ENCODE measurements at regions not wholly inside any gene's neighbourhood (a gene's known extent, or its start where the extent isn't known, plus 50 kb on each side); places are given as distances from the start of the nearest gene placed in this dataset.
A peak's percentile ranks its signal among the peaks of the same experiment; 100 is the strongest.

GRCh38 chr20:22404419-22405170 lies 179.8 kb downstream of the FOXA2 start:
- peaks cover 48% of the 10 kb centered on the region for H3K4me1 ChIP-seq (ENCODE audit: insufficient read depth, low read length)
- peaks cover 0 to 7% of the 10 kb centered on the region in 2 experiments; a peak in 3 of 5 replicates for H3K27me3 ChIP-seq (ENCODE audit: control insufficient read depth in 1 of 2, insufficient read depth in 2 of 2, low read length in 2 of 2)
- no TSS peak for BruUV-seq (replicated peaks)
- H3K36me3 ChIP-seq (replicated peaks in 1 of 2; ENCODE audit: control insufficient read depth in 1 of 2, insufficient read depth in 2 of 2, low read length in 2 of 2): no peaks in the 10 kb centered on the region
- no peak overlapping the region for H2AFZ ChIP-seq (ENCODE audit: low read length)
- peak overlapping the region; percentile 47 to 69 (median 69) for H3K4me3 ChIP-seq (replicated peaks in 1 of 3; ENCODE audit: insufficient read depth in 1 of 3, low read depth in 2 of 3, low read length in 3 of 3)
- in situ Hi-C loops (cut with HindIII; ENCODE audit: extremely low pct_ligation_motif_present, low pct_unique_long_range_greater_than_20kb) (no loop called here), intact Hi-C loops (cut with micrococcal nuclease; ENCODE audit: unreplicated experiment) (loop anchor here (2.0 to 5.0 kb wide), 3 partner anchors 33 to 180 kb away; partner anchors contain the start of gene FOXA2)
- peak overlapping the region; percentile 95 for H3K4me2 ChIP-seq (ENCODE audit: low read depth, low read length)
- under 1% methylated on average over 7 of the region's 7 CpGs for WGBS (ENCODE audit: low lambda C conversion rate)
- POLR2A ChIA-PET: interaction anchor here (1.3 to 3.8 kb wide), 8 partner anchors 7 to 182 kb away, joined by 3 to 62 read pairs (median 11); partner anchors contain the start of gene FOXA2
- DNase-seq (ENCODE audit: low spot score): no peak
- peak overlapping the region; percentile 60; the same call in 1 of the 2 replicates for H3K9ac ChIP-seq (ENCODE audit: insufficient read depth, low read depth, low read length)
- no peaks in the 10 kb centered on the region for H3K9me3 ChIP-seq (ENCODE audit: low read length)
- H3K27ac ChIP-seq (ENCODE audit: extremely low read length, insufficient read depth, low read length): no peak overlapping the region
- CTCF ChIA-PET (ENCODE audit: low intra/inter-chr PET ratio, low total read pairs): no interaction called here
- H3K79me2 ChIP-seq (ENCODE audit: insufficient read depth, low read length): no peaks in the 10 kb centered on the region
- ATAC-seq: peak; percentile 37
- no peaks in the 10 kb centered on the region for H4K20me1 ChIP-seq (ENCODE audit: insufficient read depth, low read length)
- no peak for FAIRE-seq
- TF ChIP-seq NFKB2 (CRISPR knock-in tag; IDR thresholded peaks at IDR 0.05; ENCODE audit: borderline replicate concordance): no peak
- TF ChIP-seq ZNF17 (CRISPR knock-in tag; IDR thresholded peaks at IDR 0.05): peak; percentile 58; the same call in 1 of the 2 replicates
- no peak for TF ChIP-seq ATM (IDR thresholded peaks at IDR 0.05; ENCODE audit: borderline replicate concordance)
- TF ChIP-seq, protein P1, sequence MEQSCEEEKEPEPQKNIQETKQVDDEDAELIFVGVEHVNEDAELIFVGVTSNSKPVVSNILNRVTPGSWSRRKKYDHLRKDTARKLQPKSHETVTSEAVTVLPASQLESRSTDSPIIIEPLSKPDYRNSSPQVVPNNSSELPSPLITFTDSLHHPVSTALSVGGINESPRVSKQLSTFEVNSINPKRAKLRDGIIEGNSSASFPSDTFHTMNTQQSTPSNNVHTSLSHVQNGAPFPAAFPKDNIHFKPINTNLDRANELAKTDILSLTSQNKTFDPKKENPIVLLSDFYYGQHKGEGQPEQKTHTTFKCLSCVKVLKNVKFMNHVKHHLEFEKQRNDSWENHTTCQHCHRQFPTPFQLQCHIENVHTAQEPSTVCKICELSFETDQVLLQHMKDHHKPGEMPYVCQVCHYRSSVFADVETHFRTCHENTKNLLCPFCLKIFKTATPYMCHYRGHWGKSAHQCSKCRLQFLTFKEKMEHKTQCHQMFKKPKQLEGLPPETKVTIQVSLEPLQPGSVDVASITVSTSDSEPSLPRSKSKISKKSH (CRISPR knock-in tag; IDR thresholded peaks at IDR 0.05; ENCODE audit: borderline replicate concordance): 0 out of 2 replicates have a peak, but pooled peaks have one; percentile 35
- TF ChIP-seq ZNF136 (CRISPR knock-in tag; IDR thresholded peaks at IDR 0.05; ENCODE audit: low read depth): no peak
- TF ChIP-seq ZNF24 (IDR thresholded peaks at IDR 0.05): no peak
- TF ChIP-seq SRY (CRISPR knock-in tag; IDR thresholded peaks at IDR 0.05): no peak
- no peak for TF ChIP-seq ZNF530 (CRISPR knock-in tag; IDR thresholded peaks at IDR 0.05; ENCODE audit: low read depth)
- TF ChIP-seq TERF1 (CRISPR knock-in tag; IDR thresholded peaks at IDR 0.05): no peak
- TF ChIP-seq ZNF501 (CRISPR knock-in tag; IDR thresholded peaks at IDR 0.05): 0 out of 2 replicates have a peak, but pooled peaks have one; percentile 35
- no peak for TF ChIP-seq SRF (IDR thresholded peaks at IDR 0.05; ENCODE audit: low read depth, low read length)
- TF ChIP-seq POLR2G (IDR thresholded peaks at IDR 0.05; ENCODE audit: low read depth, low read length): no peak
- TF ChIP-seq JUND (CRISPR knock-in tag; IDR thresholded peaks at IDR 0.05): peak; percentile 29; the same call in 1 of the 2 replicates
- 0 out of 2 replicates have a peak, but pooled peaks have one; percentile 78 for TF ChIP-seq ZNF567 (CRISPR knock-in tag; IDR thresholded peaks at IDR 0.05; ENCODE audit: borderline replicate concordance)
- TF ChIP-seq AKAP8 (CRISPR knock-in tag; IDR thresholded peaks at IDR 0.05): no peak
- no peak for TF ChIP-seq YEATS2 (CRISPR knock-in tag; IDR thresholded peaks at IDR 0.05; ENCODE audit: borderline replicate concordance)
- no peak for TF ChIP-seq ZBTB7A (CRISPR knock-in tag; IDR thresholded peaks at IDR 0.05)
- TF ChIP-seq ZNF7 (CRISPR knock-in tag; IDR thresholded peaks at IDR 0.05): peak; percentile 61; the same call in 1 of the 2 replicates
- 0 out of 2 replicates have a peak, but pooled peaks have one; percentile 47 for TF ChIP-seq NRL (CRISPR knock-in tag; IDR thresholded peaks at IDR 0.05; ENCODE audit: borderline replicate concordance)
- 0 out of 2 replicates have a peak, but pooled peaks have one; percentile 18 for TF ChIP-seq ETV5 (CRISPR knock-in tag; IDR thresholded peaks at IDR 0.05; ENCODE audit: borderline replicate concordance)
- peak; percentile 57; the same call in 1 of the 2 replicates for TF ChIP-seq CEBPB (IDR thresholded peaks at IDR 0.05; ENCODE audit: borderline replicate concordance, low read depth, low read length)
- TF ChIP-seq HNRNPL (IDR thresholded peaks at IDR 0.05; ENCODE audit: low read depth, low read length): 0 out of 2 replicates have a peak, but pooled peaks have one; percentile 57
- no peak for TF ChIP-seq PHF5A (CRISPR knock-in tag; IDR thresholded peaks at IDR 0.05; ENCODE audit: low read depth, unreplicated experiment)

Measured in HepG2 (cell line).